ENCODE measurements at regions not wholly inside any gene's neighbourhood (a gene's known extent, or its start where the extent isn't known, plus 50 kb on each side); places are given as distances from the start of the nearest gene placed in this dataset.
"Not testable (repeated sequence)": the region's sequence is repeated elsewhere in the genome, so short reads cannot be mapped to it uniquely, and the experiment has no call there.

DNA sequence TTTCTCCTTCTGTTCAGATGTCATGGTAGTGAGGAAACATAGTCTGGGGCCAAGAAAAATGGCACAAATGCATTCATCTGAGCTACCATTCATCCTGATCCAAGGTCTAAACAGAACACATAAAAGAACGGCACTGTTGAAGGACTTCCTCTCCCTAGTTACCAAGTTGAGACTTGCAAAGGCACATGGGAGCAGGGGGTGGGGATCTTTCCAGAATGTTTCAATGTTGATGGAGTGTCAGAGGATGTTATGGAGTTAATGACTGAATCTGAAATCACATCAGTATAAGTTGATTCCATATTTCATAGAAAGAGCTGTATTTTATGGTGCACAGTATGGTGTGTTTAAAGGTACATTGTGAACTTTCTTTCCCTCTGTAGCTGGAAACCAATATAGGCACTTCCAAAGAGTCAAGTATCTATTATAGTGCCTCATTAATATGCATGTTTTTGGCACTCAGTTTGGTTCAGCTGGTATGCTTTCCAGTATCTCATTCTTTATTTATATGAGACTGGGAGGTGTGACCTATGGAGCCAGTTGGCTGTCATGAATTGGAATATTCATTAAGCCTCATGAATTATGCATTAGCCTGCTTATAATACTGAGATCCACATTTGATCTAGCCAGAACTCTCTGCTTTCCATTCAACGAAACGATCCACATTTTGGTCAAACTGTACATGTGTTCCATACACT is 603.0 kb downstream of the NR2F1-AS1 start:
- no peak for DNase-seq

DNA sequence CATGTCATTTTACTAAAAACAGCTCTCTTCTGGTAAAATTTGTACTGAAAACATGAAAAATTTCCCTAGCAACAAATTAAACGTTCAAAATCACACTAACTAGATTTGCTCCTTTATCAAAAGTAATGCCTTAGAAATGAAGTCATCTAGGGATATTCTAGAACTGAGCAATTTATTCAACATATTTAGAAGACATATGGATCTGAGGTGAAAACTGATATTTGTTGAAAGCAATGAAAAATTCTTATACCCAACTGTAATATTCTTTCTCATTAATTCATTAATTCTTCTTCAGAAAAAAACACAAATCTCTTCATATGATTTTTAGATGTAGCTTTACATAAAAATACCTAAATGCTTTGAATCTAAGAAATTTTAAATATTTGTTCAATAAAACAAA is 604.9 kb downstream of the NR2F1-AS1 start:
- DNase-seq = no peak

- no peak for DNase-seq
Measured at GRCh38 chr5:92969781-92970237, 611.2 kb downstream of the NR2F1-AS1 start.

GRCh38 chr5:92969191-92969780 is 611.7 kb downstream of the NR2F1-AS1 start:
- DNase-seq = no peak

DNA sequence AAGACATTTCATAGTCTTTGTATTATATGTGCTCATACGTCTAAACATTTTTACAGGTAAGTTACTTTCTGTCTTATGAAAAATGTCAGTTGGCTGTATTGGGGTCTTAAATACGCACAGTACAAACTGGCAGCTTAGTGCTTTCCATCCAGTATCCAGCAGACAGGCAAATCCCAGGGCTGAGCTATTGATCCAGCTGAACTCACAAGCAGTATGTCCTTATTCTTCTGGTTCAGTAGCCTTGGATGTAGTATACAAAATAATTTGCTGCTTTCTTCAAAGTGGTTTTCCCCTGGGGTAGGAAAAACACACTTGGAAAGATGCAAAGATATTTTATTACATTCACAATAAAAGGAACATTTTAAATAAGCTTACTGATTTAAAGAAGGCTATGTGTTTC is 617.2 kb downstream of the NR2F1-AS1 start:
- DNase-seq = no peak

DNA sequence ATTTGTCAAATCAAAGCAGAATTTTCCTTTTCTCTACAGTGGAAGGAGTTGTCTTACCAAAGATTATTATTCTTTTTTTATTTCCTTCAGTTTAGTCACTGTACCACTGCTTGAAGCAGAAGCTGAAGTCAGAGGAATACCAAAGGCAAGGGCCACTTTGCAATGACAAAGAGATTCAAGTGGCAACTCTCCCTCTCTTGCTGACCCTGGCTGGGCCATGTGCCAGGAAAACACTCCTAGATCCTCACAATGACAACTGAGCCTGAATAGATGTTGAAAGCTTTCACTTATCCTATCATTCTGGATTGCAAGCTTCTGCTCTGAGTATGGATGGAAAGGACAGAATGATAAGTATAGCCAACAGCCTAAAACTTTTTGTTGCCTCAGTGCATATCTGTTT is 618.3 kb downstream of the NR2F1-AS1 start:
- peak; percentile 86 for DNase-seq

DNA sequence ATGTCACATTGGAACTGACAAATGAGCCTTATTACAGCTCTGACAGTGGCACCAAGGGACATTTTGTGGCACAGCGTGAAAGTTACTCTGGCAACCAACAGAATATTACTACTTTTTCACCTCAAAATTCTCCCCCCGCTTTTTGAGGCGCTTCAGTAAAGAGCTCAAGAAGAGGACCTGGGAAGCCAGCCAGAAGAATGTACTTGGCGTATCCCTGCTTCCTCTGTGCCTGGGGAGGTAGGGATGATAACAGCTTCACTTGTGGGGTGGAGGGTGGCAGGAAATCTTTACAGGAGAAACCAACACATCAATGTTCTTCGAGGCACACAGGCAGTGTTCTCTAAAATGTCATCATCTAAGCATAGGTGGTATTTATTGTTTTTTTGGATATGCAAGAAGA is 624.1 kb downstream of the NR2F1-AS1 start:
- DNase-seq = no peak

DNA sequence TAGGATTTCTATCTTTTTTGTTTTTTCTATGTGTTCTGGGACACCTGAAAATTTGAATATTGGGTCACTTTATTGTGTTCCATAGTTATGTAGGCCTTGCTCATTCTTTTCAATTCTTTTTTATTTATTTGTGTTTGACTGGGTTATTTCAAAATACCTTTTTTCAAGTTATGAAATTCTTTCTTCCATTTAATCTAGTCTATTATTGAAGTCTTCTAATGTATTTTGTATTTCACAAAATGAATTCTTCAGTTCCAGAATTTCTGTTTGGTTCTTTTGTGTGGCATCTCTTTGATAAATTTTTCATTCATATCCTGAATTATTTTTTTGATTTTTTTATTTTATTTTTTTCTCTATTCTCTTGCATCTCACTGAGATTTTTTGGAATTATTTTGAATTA is 628.8 kb downstream of the NR2F1-AS1 start:
- no peak for DNase-seq

DNA sequence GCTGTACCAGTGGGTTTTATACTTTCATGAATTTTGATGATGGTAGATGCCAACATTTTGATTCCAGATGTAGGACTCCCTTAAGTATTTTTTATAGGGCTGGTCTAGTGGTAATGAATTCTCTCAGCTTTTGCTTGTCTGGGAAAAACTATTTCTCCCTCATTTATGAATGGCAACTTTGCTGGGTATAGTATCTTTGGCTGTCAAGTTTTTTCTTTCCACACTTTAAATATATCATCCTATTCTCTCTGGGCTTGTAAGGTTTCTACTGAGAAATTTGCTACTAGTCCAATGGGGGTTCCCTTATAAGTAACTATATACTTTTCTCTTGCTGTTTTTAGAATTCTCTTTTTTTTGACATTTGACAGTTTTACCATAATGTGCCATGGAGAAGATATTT is 629.3 kb downstream of the NR2F1-AS1 start:
- no peak for DNase-seq

GRCh38 chr5:92946546-92946945 is 634.5 kb downstream of the NR2F1-AS1 start:
- no peak for DNase-seq

- no peak for DNase-seq
Measured at GRCh38 chr5:92945605-92946097, 635.4 kb downstream of the NR2F1-AS1 start.

DNA sequence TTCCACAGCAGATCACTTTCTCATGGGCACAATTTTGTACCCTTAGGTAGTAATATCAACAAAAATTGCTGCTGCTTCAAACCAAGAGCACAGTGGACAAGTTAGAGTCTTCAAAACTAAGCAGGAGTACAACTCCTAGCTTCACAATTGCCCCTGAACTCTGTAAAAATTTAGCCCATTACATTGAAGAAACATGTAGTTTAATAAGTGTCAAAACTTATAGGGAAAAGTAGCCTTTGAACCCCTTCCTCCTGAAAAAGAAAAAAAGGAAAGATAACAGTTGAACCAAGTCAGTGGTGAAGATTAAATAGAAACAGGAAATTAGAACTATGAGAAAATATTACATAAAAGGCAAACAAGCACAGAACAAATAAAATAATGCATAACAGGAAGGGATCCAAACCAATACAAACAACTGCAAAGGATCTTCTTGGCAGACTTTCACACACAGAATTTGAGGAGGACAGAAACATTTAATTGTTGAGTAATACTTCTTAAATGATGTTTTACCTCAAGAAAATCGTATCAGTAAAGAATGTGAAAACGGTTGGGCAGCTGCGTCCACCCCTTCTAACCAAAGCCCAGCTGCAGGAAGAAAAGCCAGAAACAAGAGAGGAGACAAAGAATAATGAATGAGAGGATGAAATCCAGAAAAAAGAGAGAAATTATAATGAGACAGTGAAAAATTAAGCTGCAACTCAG is 636.0 kb downstream of the NR2F1-AS1 start:
- DNase-seq = no peak

DNA sequence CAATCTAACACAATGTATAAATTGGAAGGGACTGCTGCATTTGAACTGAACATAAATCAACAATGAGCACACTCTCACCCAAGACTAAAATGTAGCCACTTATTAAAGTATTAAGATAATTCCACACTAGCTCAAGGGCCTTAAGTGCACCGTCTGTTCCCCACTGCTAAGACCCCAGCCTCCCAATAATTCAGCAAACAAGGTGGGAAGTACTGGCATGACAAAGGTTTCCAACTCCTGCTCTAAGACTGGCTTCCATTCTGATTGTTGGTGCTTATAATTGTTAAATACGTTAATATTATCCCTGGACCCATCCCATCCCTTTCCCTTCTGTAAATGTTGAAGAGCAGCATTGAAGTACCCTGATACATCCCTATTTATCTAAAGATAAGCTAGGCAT is 636.7 kb downstream of the NR2F1-AS1 start:
- no peak for DNase-seq

DNA sequence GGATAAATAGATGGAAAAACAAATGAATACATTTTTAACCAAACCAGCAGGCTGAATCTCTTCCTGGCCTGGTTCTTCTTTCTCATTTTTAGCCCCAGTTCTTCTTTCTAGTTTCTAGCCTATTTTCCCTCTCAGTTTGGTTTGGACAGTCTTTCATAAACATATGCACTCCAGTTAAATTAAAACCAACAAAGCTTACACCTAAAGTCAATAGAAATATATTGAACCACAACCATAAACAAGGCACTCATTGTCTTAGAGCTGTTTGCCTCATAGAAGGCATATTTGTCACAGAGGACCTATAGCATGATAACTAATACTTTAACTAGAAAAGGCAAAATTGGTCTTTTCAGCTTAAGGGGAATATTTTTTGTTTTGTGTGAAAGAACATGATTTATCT is 638.3 kb downstream of the NR2F1-AS1 start:
- no peak for DNase-seq

DNA sequence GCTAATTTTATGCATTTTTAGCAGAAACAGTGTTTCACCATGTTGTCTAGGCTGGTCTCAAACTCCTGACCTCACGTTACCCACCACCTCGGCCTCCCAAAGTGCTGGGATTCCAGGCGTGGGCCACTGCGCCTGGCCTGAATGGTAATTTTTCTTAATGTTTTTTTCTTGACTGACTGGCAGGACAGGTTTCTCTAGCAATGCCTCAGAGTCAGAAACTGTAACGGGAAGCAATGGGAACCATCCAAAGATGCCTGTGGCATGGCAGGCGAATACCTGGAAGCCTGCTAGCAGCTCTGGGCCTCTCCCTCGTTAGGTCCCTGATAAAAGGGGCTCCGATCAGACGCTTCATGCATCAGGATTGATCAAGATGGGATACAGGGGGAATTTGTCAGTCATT is 639.2 kb downstream of the NR2F1-AS1 start:
- DNase-seq = no peak

DNA sequence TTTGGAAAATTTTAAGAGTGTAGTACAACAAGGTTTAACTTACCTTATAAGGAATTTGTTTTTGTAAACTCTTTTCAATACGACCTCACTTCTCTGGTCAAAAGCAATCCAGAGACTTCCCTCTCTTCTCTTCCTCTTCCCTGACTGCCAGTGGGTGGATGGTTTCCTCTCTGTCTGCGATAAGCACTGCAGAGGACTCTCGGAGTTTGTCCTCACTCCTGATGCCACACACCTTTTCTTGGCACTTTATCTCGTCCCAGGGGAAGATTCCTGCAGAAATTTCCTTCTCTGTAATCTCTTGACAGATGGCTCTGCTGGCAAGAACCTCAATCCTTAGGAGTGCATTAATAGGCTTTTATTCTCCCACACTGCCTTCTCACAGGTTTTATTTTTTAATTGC is 641.6 kb downstream of the NR2F1-AS1 start:
- peak; percentile 20 for DNase-seq

GRCh38 chr5:92937396-92937795 is 643.6 kb downstream of the NR2F1-AS1 start:
- DNase-seq = not testable (repeated sequence)

- DNase-seq = no peak
Measured at GRCh38 chr5:92930057-92930456, 651.0 kb downstream of the NR2F1-AS1 start.

DNA sequence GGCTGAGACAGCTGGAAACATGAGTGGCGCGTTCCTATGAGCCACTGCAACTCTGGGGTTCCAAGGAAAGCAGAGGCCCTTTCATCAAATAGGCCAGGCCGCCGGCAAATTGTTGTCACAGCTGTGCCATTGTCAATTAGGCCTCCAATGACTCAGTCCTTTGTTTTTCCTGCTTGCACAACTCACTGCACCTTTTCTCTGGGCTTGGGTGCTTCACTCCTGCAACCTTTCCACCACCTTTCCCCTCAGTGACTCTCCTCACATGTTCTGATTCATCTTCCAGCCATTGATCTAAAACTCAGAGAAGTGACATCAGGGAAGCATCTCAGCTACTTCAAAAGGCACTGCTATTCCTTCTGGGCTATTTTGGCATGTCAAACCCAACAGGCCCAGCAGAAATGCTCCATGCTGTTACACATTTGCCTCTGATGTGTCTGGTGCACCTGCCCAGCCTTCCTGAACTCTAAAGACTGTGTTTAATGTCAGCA is 653.7 kb downstream of the NR2F1-AS1 start:
- no peak for DNase-seq

GRCh38 chr5:92923885-92924284 is 657.1 kb downstream of the NR2F1-AS1 start:
- no peak for DNase-seq

DNA sequence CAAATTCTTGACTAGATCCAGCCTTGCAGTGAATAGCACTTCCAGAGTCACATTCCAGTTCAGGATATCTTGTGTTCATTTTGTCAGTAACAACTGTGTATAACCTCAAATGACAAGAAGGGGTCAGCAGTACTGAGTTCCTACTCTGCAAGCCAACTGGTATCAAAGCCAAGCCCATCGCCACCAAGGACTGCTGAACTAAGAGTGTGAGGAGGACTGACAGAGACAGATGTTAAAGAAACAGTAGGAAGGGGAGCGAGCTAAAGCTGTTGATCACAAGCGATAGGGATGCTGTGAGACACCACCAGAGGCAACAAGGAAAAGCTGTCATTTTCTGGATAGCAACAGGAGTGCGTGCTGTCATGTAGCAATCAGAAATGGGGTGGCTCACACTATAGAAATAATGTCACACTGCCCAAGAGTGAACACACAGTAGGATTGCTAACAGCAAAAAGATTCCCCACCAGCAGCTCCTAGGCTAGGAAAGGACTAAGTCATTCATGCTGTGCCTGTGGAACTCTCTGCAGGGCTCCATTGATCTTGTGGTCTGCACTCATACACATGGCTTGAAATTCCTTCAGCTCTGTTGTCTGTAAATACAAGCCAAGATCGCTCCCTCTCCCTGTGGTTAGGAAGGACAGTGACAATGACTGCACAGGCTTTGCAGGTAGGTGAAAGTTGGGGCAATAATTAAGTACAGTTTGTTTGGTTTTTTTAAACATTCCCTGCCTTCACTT is 658.6 kb downstream of the NR2F1-AS1 start:
- no peak for DNase-seq

- no peak for DNase-seq
Measured at GRCh38 chr5:92917044-92917443, 664.0 kb downstream of the NR2F1-AS1 start.

DNA sequence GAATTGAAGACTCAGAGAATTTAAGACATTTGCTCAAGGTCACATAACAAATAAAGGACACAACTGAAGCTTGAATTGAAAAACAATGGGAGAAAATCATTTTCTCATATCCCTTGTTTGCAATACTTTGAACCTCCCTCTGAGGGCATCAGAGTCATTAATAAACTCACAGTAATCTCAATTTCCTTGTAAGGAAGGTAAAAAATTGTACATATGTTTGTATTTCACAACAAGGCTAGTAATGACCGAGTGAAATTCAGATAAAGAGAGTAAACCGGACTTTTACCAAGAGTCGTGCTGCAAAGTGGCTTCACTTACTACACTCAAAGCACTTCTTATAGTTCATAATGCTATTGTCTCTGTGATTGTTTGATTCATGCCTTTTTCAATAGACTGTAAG is 665.0 kb downstream of the NR2F1-AS1 start:
- DNase-seq = no peak
